BJ (cell line): ENCODE measurements at regions not wholly inside any gene's neighbourhood (a gene's known extent, or its start where the extent isn't known, plus 50 kb on each side); places are given as distances from the start of the nearest gene placed in this dataset.

ENCODE experiments used
- CTCF ChIA-PET: fragments of 350-600 bp; formaldehyde crosslinking; extraction: SDS; loops from one replicate; lab custom pipeline; 2021; ENCODE audit warnings: antibody characterized with exemption, inconsistent platforms; lab: Yijun Ruan, JAX
- POLR2A ChIA-PET: fragments of 300-600 bp; sonication (Branson Sonifier 250); formaldehyde crosslinking; extraction: SDS; loops from one replicate; lab custom pipeline; 2021; ENCODE audit warnings: antibody characterized with exemption; lab: Charles Lee
- DNase-seq: peaks from one replicate; pipeline ENCODE4 v3.0.0-alpha.2; 2011; ENCODE audit warnings: low read depth
- H3K27me3 ChIP-seq: 2 replicates; pipeline ENCODE4 v1.6.0; 2011; ENCODE audit warnings: low read length; ENCODE audit not compliant: control insufficient read depth, insufficient read depth
- H3K36me3 ChIP-seq: 2 replicates; pipeline ENCODE4 v1.5.1; 2011; ENCODE audit warnings: low read length; ENCODE audit not compliant: control insufficient read depth, insufficient read depth
- H3K4me3 ChIP-seq: 2 replicates; pipeline ENCODE4 v1.5.1; 2011; ENCODE audit warnings: low read depth, mild to moderate bottlenecking, control low read depth, low read length
- CTCF ChIP-seq: IDR thresholded peaks from 2 replicates; pipeline ENCODE4 v1.5.1; 2011; ENCODE audit warnings: low read depth, mild to moderate bottlenecking, control low read depth, inconsistent platforms, low read length, moderate library complexity; ENCODE audit not compliant: insufficient read depth

GRCh38 chr14:26984311-26985177 lies 386.7 kb upstream of the NOVA1 start:
- H3K4me3 ChIP-seq: no peak overlapping the region
- H3K36me3 ChIP-seq: no peaks in the 10 kb centered on the region
- peak; percentile 58 for TF ChIP-seq CTCF
- ChIA-PET CTCF (no interaction called here), POLR2A (no interaction called here)
- H3K27me3 ChIP-seq: no peaks in the 10 kb centered on the region
- no peak for DNase-seq

GRCh38 chr14:26987744-26988363 lies 390.0 kb upstream of the NOVA1 start:
- DNase-seq: no peak
- TF ChIP-seq CTCF: no peak
- H3K4me3 ChIP-seq: no peak overlapping the region
- no peaks in the 10 kb centered on the region for H3K36me3 ChIP-seq
- ChIA-PET CTCF (no interaction called here), POLR2A (no interaction called here)
- no peaks in the 10 kb centered on the region for H3K27me3 ChIP-seq

- Histone ChIP-seq H3K4me3 (no peak overlapping the region), H3K27me3 (no peaks in the 10 kb centered on the region), H3K36me3 (no peaks in the 10 kb centered on the region)
- no peak for TF ChIP-seq CTCF
- no peak for DNase-seq
- ChIA-PET POLR2A (no interaction called here), CTCF (no interaction called here)
These were observed 393.1 kb upstream of the NOVA1 start for GRCh38 chr14:26990946-26991345.

- POLR2A ChIA-PET: no interaction called here
- Histone ChIP-seq H3K36me3 (no peaks in the 10 kb centered on the region), H3K4me3 (no peak overlapping the region), H3K27me3 (no peaks in the 10 kb centered on the region)
- CTCF ChIA-PET: no interaction called here
- no peak for TF ChIP-seq CTCF
- no peak for DNase-seq
These were observed 394.7 kb upstream of the NOVA1 start for GRCh38 chr14:26992403-26993115.

GRCh38 chr14:26993556-26993955 lies 395.7 kb upstream of the NOVA1 start:
- H3K4me3 ChIP-seq: no peak overlapping the region
- ChIA-PET CTCF (no interaction called here), POLR2A (no interaction called here)
- H3K36me3 ChIP-seq: no peaks in the 10 kb centered on the region
- no peak for DNase-seq
- no peak for TF ChIP-seq CTCF
- no peaks in the 10 kb centered on the region for H3K27me3 ChIP-seq
